Suprapubic skin (tissue), 4 donors: ENCODE measurements at regions not wholly inside any gene's neighbourhood (a gene's known extent, or its start where the extent isn't known, plus 50 kb on each side); places are given as distances from the start of the nearest gene placed in this dataset.

Experiments
- CTCF ChIP-seq, 2 donors: fragments of 200-600 bp in 1 of 2; fragments of 450-650 bp in 1 of 2; sonication (generic) in 1 of 2; IDR thresholded peaks; one replicate each; pipeline ENCODE4 v1.5.1; 2016 to 2019; ENCODE audit warnings: antibody characterized with exemption in 2 of 2, mild to moderate bottlenecking in 1 of 2, moderate library complexity in 1 of 2
- POLR2A ChIP-seq, 2 donors: fragments of 450-650 bp; IDR thresholded peaks; one replicate each; pipeline ENCODE4 v1.6.1; 2017; ENCODE audit warnings: antibody characterized with exemption in 2 of 2, mild to moderate bottlenecking in 2 of 2, moderate library complexity in 2 of 2
- POLR2AphosphoS5 ChIP-seq, 3 donors: sonication (generic); formaldehyde crosslinking; IDR thresholded peaks; one replicate each; pipeline ENCODE4 v1.6.1; 2017; ENCODE audit warnings: antibody characterized with exemption in 3 of 3

GRCh38 chr2:43115881-43116280 is 110.5 kb downstream of the ZFP36L2 start:
- no peak for TF ChIP-seq CTCF (IDR thresholded peaks at IDR 0.05)
- TF ChIP-seq POLR2AphosphoS5 (IDR thresholded peaks at IDR 0.05), result no peak
- no peak for TF ChIP-seq POLR2A (IDR thresholded peaks at IDR 0.05)
